BJ (cell line): ENCODE measurements at regions not wholly inside any gene's neighbourhood (a gene's known extent, or its start where the extent isn't known, plus 50 kb on each side); places are given as distances from the start of the nearest gene placed in this dataset.
A peak's percentile ranks its signal among the peaks of the same experiment; 100 is the strongest.
"Not testable (repeated sequence)": the region's sequence is repeated elsewhere in the genome, so short reads cannot be mapped to it uniquely, and the experiment has no call there.

ENCODE experiments used
- CTCF ChIA-PET: fragments of 350-600 bp; formaldehyde crosslinking; extraction: SDS; loops from one replicate; lab custom pipeline; 2021; ENCODE audit warnings: antibody characterized with exemption, inconsistent platforms; lab: Yijun Ruan, JAX
- POLR2A ChIA-PET: fragments of 300-600 bp; sonication (Branson Sonifier 250); formaldehyde crosslinking; extraction: SDS; loops from one replicate; lab custom pipeline; 2021; ENCODE audit warnings: antibody characterized with exemption; lab: Charles Lee
- DNase-seq: peaks from one replicate; pipeline ENCODE4 v3.0.0-alpha.2; 2011; ENCODE audit warnings: low read depth
- H3K27me3 ChIP-seq: 2 replicates; pipeline ENCODE4 v1.6.0; 2011; ENCODE audit warnings: low read length; ENCODE audit not compliant: control insufficient read depth, insufficient read depth
- H3K36me3 ChIP-seq: 2 replicates; pipeline ENCODE4 v1.5.1; 2011; ENCODE audit warnings: low read length; ENCODE audit not compliant: control insufficient read depth, insufficient read depth
- H3K4me3 ChIP-seq: 2 replicates; pipeline ENCODE4 v1.5.1; 2011; ENCODE audit warnings: low read depth, mild to moderate bottlenecking, control low read depth, low read length
- TF ChIP-seq, protein P1 (sequence below): IDR thresholded peaks from 2 replicates; pipeline ENCODE4 v1.5.1; 2011; ENCODE audit warnings: low read depth, mild to moderate bottlenecking, control low read depth, inconsistent platforms, low read length, moderate library complexity; ENCODE audit not compliant: insufficient read depth

GRCh38 chr18:59070181-59070912 is 69.3 kb upstream of the SEC11C start:
- Histone ChIP-seq H3K4me3 (no peak overlapping the region), H3K27me3 (no peaks in the 10 kb centered on the region), H3K36me3 (no peaks in the 10 kb centered on the region)
- CTCF ChIA-PET: interaction anchor here (0.6 to 17.6 kb wide), 22 partner anchors 8 to 677 kb away, joined by 3 to 703 read pairs (median 4); no protein-coding TSS in a partner anchor
- POLR2A ChIA-PET: no interaction called here
- TF ChIP-seq, protein P1, sequence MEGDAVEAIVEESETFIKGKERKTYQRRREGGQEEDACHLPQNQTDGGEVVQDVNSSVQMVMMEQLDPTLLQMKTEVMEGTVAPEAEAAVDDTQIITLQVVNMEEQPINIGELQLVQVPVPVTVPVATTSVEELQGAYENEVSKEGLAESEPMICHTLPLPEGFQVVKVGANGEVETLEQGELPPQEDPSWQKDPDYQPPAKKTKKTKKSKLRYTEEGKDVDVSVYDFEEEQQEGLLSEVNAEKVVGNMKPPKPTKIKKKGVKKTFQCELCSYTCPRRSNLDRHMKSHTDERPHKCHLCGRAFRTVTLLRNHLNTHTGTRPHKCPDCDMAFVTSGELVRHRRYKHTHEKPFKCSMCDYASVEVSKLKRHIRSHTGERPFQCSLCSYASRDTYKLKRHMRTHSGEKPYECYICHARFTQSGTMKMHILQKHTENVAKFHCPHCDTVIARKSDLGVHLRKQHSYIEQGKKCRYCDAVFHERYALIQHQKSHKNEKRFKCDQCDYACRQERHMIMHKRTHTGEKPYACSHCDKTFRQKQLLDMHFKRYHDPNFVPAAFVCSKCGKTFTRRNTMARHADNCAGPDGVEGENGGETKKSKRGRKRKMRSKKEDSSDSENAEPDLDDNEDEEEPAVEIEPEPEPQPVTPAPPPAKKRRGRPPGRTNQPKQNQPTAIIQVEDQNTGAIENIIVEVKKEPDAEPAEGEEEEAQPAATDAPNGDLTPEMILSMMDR: peak; percentile 89
- DNase-seq: no peak

DNA sequence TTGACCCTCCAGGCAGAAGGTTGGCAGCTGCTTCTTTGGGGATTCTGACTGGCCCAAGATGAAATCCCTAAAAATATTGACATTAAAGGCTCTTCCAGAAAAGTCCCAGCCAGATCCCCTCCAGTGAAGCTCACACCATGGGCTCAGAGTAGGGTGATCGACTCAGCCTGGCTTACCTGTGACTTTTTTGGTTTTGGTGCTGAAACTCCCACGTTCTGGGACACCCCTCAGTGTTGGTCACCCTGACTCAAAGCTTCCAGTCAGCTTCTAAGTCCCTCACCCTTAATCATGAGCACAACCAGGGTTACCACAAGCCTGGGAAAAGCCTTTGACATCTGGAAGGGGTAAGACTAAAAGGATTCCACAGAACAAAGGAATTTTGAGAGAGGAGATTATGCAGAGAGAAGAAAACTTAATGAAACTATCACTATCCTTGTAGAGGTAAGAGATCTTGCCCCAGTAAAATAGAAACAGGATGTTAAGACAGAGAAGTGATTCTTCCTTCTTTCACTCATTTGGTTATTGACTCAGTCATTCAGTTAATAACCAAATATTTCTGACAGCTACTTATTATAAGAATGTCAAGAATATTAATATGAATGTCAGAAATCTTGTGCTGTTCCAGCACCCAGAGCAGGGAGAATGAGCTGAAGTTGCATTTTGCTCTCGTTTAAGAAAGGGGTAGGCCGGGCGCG is 66.8 kb upstream of the SEC11C start:
- no peaks in the 10 kb centered on the region for H3K36me3 ChIP-seq
- TF ChIP-seq, protein P1: no peak

DNA sequence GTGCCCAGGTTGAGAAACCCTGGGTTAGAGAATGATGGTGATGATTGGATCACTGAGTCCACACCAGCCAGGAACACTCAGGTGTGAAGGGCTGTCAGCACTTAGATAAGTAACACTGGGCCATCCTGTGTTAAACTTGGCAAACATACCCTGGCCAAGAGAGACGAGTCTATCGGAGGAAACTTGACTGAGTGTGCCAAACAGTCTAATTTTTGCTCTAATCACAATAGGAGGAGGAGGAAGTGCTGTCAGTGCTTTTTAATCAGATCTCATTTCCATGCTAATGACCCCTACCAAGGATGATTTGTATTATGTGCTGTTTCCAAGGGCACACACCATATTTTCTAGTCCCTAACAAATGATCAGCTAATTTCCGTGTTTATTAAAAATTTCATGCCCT is 63.8 kb upstream of the SEC11C start:
- no peak overlapping the region for H3K4me3 ChIP-seq
- DNase-seq: no peak
- H3K36me3 ChIP-seq: no peaks in the 10 kb centered on the region
- H3K27me3 ChIP-seq: peaks cover 6% of the 10 kb centered on the region
- TF ChIP-seq, protein P1: no peak
- POLR2A ChIA-PET: no interaction called here
- CTCF ChIA-PET: interaction anchor here (0.9 to 2.0 kb wide), 2 partner anchors 308 to 312 kb away, joined by 3 to 14 read pairs; no protein-coding TSS in a partner anchor

More for the DNA sequence above, 66.8 kb upstream of the SEC11C start:
- peaks cover 6% of the 10 kb centered on the region for H3K27me3 ChIP-seq
- ChIA-PET POLR2A (no interaction called here), CTCF (interaction anchor here (6.3 to 17.6 kb wide), 2 partner anchors 10 to 298 kb away, joined by 55 to 703 read pairs; no protein-coding TSS in a partner anchor)
- no peak for DNase-seq
- no peak overlapping the region for H3K4me3 ChIP-seq

DNA sequence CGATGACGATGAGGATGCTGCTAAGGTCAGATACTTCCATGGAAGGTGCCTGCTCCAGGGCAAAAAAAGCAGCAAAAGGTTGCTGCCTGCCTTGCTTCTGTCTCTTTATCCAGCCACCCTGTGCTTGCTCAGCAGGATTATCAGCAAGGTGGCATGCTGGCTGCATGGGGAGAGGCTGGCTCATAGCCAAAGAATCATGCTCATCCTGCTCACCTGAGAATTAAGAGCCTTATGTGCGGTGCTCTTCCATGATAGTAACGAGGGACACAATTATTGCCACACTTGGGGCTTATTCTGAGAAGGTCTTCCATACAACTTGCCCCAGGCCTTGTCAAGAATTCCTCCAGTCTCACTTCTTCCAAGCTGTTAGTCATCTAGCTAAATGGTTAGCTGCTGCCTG is 60.4 kb upstream of the SEC11C start:
- POLR2A ChIA-PET: no interaction called here
- no peak for DNase-seq
- Histone ChIP-seq H3K36me3 (no peaks in the 10 kb centered on the region), H3K4me3 (no peak overlapping the region), H3K27me3 (peaks cover 8% of the 10 kb centered on the region)
- TF ChIP-seq, protein P1: no peak
- CTCF ChIA-PET: interaction anchor here (1.0 to 3.0 kb wide), 4 partner anchors 9 to 315 kb away, joined by 3 to 20 read pairs (median 4); no protein-coding TSS in a partner anchor

DNA sequence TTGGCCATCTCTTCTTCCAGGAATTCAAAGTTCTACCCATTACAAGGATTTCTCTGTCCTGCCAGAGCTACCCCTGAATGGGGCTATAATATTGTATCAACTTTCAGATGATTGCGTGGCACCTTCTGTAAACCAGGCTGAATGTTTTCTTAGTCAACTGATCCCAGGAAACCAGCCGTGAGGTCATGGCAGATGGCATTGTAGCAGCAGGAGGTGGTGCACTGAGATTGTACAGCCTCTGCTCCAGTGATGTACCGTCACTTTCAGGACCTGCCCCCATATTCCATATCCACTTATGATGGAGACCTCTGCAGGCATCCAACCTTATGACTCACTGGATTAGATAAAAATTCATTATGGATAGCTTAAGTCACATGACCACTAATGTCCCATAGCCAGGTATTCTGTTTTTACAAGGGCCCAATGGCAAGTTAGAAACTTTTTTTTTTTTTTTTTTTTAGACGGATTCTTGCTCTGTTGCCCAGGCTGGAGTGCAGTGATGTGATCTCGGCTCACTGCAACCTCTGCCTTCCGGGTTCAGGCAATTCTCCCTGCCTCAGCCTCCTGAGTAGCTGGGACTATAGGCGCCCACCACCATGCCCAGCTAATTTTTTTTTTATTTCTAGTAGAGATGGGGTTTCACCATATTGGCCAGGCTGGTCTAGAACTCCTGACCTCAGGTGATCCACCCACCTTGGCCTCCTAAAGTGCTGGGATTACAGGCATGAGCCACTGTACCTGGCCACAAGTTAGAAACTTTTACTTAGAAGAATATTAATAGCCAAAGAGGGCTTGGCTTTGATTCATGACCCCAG is 59.8 kb upstream of the SEC11C start:
- H3K4me3 ChIP-seq, H3K36me3 ChIP-seq, POLR2A ChIA-PET, H3K27me3 ChIP-seq, DNase-seq: not testable (repeated sequence)
- CTCF ChIA-PET: interaction anchor here (1.0 to 3.0 kb wide), 5 partner anchors 10 to 322 kb away, joined by 3 to 20 read pairs (median 4); no protein-coding TSS in a partner anchor
